SK-N-SH (cell line): ENCODE measurements at regions not wholly inside any gene's neighbourhood (a gene's known extent, or its start where the extent isn't known, plus 50 kb on each side); places are given as distances from the start of the nearest gene placed in this dataset.

Source experiments
- CTCF ChIA-PET: fragments of 300-600, 350-600 bp; formaldehyde crosslinking; extraction: SDS; loops from one replicate; lab custom pipeline; 2021; lab: Yijun Ruan, JAX
- POLR2A ChIA-PET: fragments of 350-600 bp; sonication (Branson Sonifier 250); formaldehyde crosslinking; extraction: SDS; loops from one replicate; lab custom pipeline; 2020; ENCODE audit warnings: antibody characterized with exemption, inconsistent platforms; lab: Yijun Ruan, JAX
- DNase-seq: peaks from one replicate; pipeline ENCODE4 v3.0.0; 2012
- H2AFZ ChIP-seq: fragments of 200-600 bp; sonication (generic); 2 replicates; pipeline ENCODE4 v1.8.1; 2016; ENCODE audit warnings: antibody characterized with exemption, mild to moderate bottlenecking, low read depth
- H3F3A ChIP-seq: fragments of 200-600 bp; sonication (generic); replicated peaks from 2 replicates; pipeline ENCODE3; 2016; ENCODE audit warnings: antibody characterized with exemption, mild to moderate bottlenecking; ENCODE audit not compliant: insufficient read depth
- H3K27ac ChIP-seq, 2 experiments: fragments of 200-500 bp in 1 of 2; fragments of 200-600 bp in 1 of 2; sonication (Bioruptor generic) in 1 of 2; sonication (generic), shearing (Covaris generic) in 1 of 2; 2 replicates each; pipeline versions ENCODE4 v1.5.1 to v1.6.1; 2014 to 2016; ENCODE audit warnings: low read depth in 2 of 2, inconsistent platforms in 1 of 2, low read length in 1 of 2, mild to moderate bottlenecking in 1 of 2, mixed read lengths in 1 of 2
- H3K27me3 ChIP-seq: fragments of 200-600 bp; sonication (generic), shearing (Covaris generic); 2 replicates; pipeline ENCODE4 v1.6.1; 2016; ENCODE audit warnings: mixed run types; ENCODE audit not compliant: insufficient read depth
- H3K36me3 ChIP-seq, 2 experiments: fragments of 200-500 bp in 1 of 2; fragments of 200-600 bp in 1 of 2; sonication (Bioruptor generic) in 1 of 2; sonication (generic) in 1 of 2; replicated peaks in 1 of 2; 2 replicates each; pipeline versions ENCODE3 to v1.5.1; 2014 to 2016; ENCODE audit warnings: low read length in 1 of 2, mild to moderate bottlenecking in 1 of 2; ENCODE audit not compliant: insufficient read depth in 2 of 2, control insufficient read depth in 1 of 2
- H3K4me1 ChIP-seq, 2 experiments: fragments of 200-500 bp in 1 of 2; fragments of 200-600 bp in 1 of 2; sonication (Bioruptor generic) in 1 of 2; sonication (generic), shearing (Covaris generic) in 1 of 2; 2 replicates each; pipeline versions ENCODE4 v1.5.1 to v1.6.1; 2014 to 2016; ENCODE audit warnings: low read depth in 1 of 2, low read length in 1 of 2, mixed run types in 1 of 2; ENCODE audit not compliant: insufficient read depth in 2 of 2, control insufficient read depth in 1 of 2
- H3K4me2 ChIP-seq: fragments of 200-600 bp; sonication (generic), shearing (Covaris generic); 2 replicates; pipeline ENCODE4 v1.6.1; 2017; ENCODE audit warnings: mixed run types
- H3K4me3 ChIP-seq, 2 experiments: fragments of 200-500 bp in 1 of 2; fragments of 200-600 bp in 1 of 2; sonication (Bioruptor generic) in 1 of 2; sonication (generic), shearing (Covaris generic) in 1 of 2; 2 replicates each; pipeline versions ENCODE4 v1.5.1 to v1.8.1; 2014 to 2016; ENCODE audit warnings: low read depth in 2 of 2, inconsistent platforms in 1 of 2, low read length in 1 of 2, mild to moderate bottlenecking in 1 of 2, mixed read lengths in 1 of 2, moderate library complexity in 1 of 2
- H3K79me2 ChIP-seq: fragments of 200-600 bp; sonication (generic); 2 replicates; pipeline ENCODE4 v1.8.1; 2017; ENCODE audit warnings: mild to moderate bottlenecking; ENCODE audit not compliant: insufficient read depth
- H3K9ac ChIP-seq: fragments of 200-600 bp; sonication (generic); 2 replicates; pipeline ENCODE4 v1.6.1; 2017; ENCODE audit warnings: mixed run types
- H3K9me2 ChIP-seq: fragments of 200-600 bp; sonication (generic); 2 replicates; pipeline ENCODE4 v1.6.1; 2017; ENCODE audit warnings: mixed run types
- H3K9me3 ChIP-seq: fragments of 200-600 bp; sonication (generic); 2 replicates; pipeline ENCODE4 v1.6.1; 2017; ENCODE audit warnings: mixed run types, mild to moderate bottlenecking, moderate library complexity
- H4K20me1 ChIP-seq: fragments of 200-600 bp; sonication (generic); 2 replicates; pipeline ENCODE4 v1.6.1; 2017; ENCODE audit warnings: mild to moderate bottlenecking, mixed run types; ENCODE audit not compliant: insufficient read depth
- CHD2 ChIP-seq: fragments of 150-350 bp; IDR thresholded peaks from 2 replicates; pipeline ENCODE4 v1.6.1; 2018; ENCODE audit warnings: low read length; ENCODE audit not compliant: partially characterized antibody
- CTCF ChIP-seq: fragments of 200-600 bp; sonication (generic); IDR thresholded peaks from 2 replicates; pipeline ENCODE4 v1.6.1; 2017; ENCODE audit warnings: antibody characterized with exemption, mild to moderate bottlenecking, moderate library complexity
- EZH2phosphoT487 ChIP-seq: fragments of 200-600 bp; sonication (generic); IDR thresholded peaks from 2 replicates; pipeline ENCODE4 v1.6.1; 2017; ENCODE audit warnings: low read depth, mixed run types, mild to moderate bottlenecking, antibody characterized with exemption, moderate library complexity, borderline replicate concordance
- FOSL2 ChIP-seq: IDR thresholded peaks from 2 replicates; pipeline ENCODE4 v1.4.0; 2012; ENCODE audit warnings: low read depth, mild to moderate bottlenecking, moderate library complexity, borderline replicate concordance
- FOXM1 ChIP-seq: IDR thresholded peaks from 2 replicates; pipeline ENCODE4 v1.4.0; 2012; ENCODE audit warnings: low read depth, mild to moderate bottlenecking
- IRF3 ChIP-seq: fragments of 150-350 bp; IDR thresholded peaks from 2 replicates; pipeline ENCODE4 v1.6.1; 2016; ENCODE audit warnings: mild to moderate bottlenecking, low read depth, low read length
- MXI1 ChIP-seq: IDR thresholded peaks from 2 replicates; pipeline ENCODE4 v1.6.1; 2012; ENCODE audit warnings: mild to moderate bottlenecking, low read depth, low read length, improper control_type of control experiment
- NRF1 ChIP-seq: IDR thresholded peaks from 2 replicates; pipeline ENCODE4 v1.6.1; 2012; ENCODE audit warnings: low read depth, mild to moderate bottlenecking, low read length
- RAD21 ChIP-seq: IDR thresholded peaks from 2 replicates; pipeline ENCODE4 v1.6.1; 2012; ENCODE audit warnings: mild to moderate bottlenecking, low read length
- RCOR1 ChIP-seq: fragments of 150-350 bp; IDR thresholded peaks from 2 replicates; pipeline ENCODE4 v1.6.1; 2017; ENCODE audit warnings: antibody characterized with exemption, low read length
- RFX5 ChIP-seq: IDR thresholded peaks from 2 replicates; pipeline ENCODE4 v1.6.1; 2012; ENCODE audit warnings: mild to moderate bottlenecking, improper control_type of control experiment, low read length
- SMC3 ChIP-seq: IDR thresholded peaks from 2 replicates; pipeline ENCODE4 v1.6.1; 2012; ENCODE audit warnings: low read depth, low read length, improper control_type of control experiment
- WGBS: methylation state at CpG from one replicate; pipeline ENCODE4 v1.1.6; 2017; ENCODE audit warnings: low lambda C conversion rate; 5-methylcytosine and 5-hydroxymethylcytosine counted together

- CTCF ChIA-PET = interaction anchor here (0.5 to 6.0 kb wide), 44 partner anchors 9 to 1256 kb away, joined by 3 to 87 read pairs (median 4); partner anchors contain the start of genes LRRC30 and PTPRM
- Histone ChIP-seq H3K79me2 (no peaks in the 10 kb centered on the region), H3K4me3 (no peak overlapping the region), H2AFZ (no peak overlapping the region), H3K9ac (no peak overlapping the region), H3K4me2 (no peak overlapping the region), H3K4me1 (peaks cover 0 to 6% of the 10 kb centered on the region in 2 experiments; a peak in 1 of 4 replicates), H3F3A (no peaks in the 10 kb centered on the region), H3K36me3 (no peaks in the 10 kb centered on the region), H3K27me3 (no peaks in the 10 kb centered on the region), H4K20me1 (no peaks in the 10 kb centered on the region), H3K9me3 (no peaks in the 10 kb centered on the region), H3K27ac (no peak overlapping the region), H3K9me2 (no peaks in the 10 kb centered on the region)
- POLR2A ChIA-PET = no interaction called here
- peak; percentile 77 for DNase-seq
- WGBS = 42% methylated on average over 14 of the region's 14 CpGs
- TF ChIP-seq RAD21 = peak; percentile 50
- TF ChIP-seq CTCF = peak; percentile 72
- no peak for TF ChIP-seq RCOR1
- peak; percentile 41; the same call in 1 of the 2 replicates for TF ChIP-seq SMC3
These were observed 130.9 kb upstream of the RAB12 start for GRCh38 chr18:8478166-8478967.

- H3K9me3 ChIP-seq = no peaks in the 10 kb centered on the region
- ChIA-PET POLR2A (no interaction called here), CTCF (interaction anchor here (0.5 to 6.0 kb wide), 35 partner anchors 8 to 1253 kb away, joined by 3 to 87 read pairs (median 5); partner anchors contain the start of genes LRRC30 and PTPRM)
- no peaks in the 10 kb centered on the region for H3K36me3 ChIP-seq
- no peak overlapping the region for H2AFZ ChIP-seq
- H3K9me2 ChIP-seq = no peaks in the 10 kb centered on the region
- no peaks in the 10 kb centered on the region for H3K79me2 ChIP-seq
- H3K27me3 ChIP-seq = no peaks in the 10 kb centered on the region
- H3F3A ChIP-seq = no peaks in the 10 kb centered on the region
- peaks cover 0 to 6% of the 10 kb centered on the region in 2 experiments; a peak in 1 of 4 replicates for H3K4me1 ChIP-seq
- H3K4me2 ChIP-seq = no peak overlapping the region
- H4K20me1 ChIP-seq = no peaks in the 10 kb centered on the region
- no peak for DNase-seq
- H3K9ac ChIP-seq = no peak overlapping the region
- TF ChIP-seq EZH2phosphoT487 (no peak), NRF1 (no peak), CHD2 (no peak), FOSL2 (no peak), CTCF (no peak), IRF3 (no peak), RFX5 (no peak), MXI1 (no peak), FOXM1 (no peak)
- no peak overlapping the region for H3K27ac ChIP-seq
- no peak overlapping the region for H3K4me3 ChIP-seq
- WGBS = 69% methylated on average over 4 of the region's 11 CpGs
These were observed 130.3 kb upstream of the RAB12 start for GRCh38 chr18:8478968-8479370.
